NCI-H2107 (cell line): ENCODE measurements at regions not wholly inside any gene's neighbourhood (a gene's known extent, or its start where the extent isn't known, plus 50 kb on each side); places are given as distances from the start of the nearest gene placed in this dataset.

Source experiments
- DNase-seq: peaks from one replicate; lab custom pipeline; 2025; lab: John Stamatoyannopoulos, UW

- no peak for DNase-seq
Measured at GRCh38 chr5:69030358-69031062, 63.3 kb upstream of the SLC30A5 start.

GRCh38 chr5:69032009-69032408, 61.8 kb upstream of the SLC30A5 start:
- DNase-seq = no peak

- no peak for DNase-seq
Measured at GRCh38 chr5:69033690-69034089, 60.1 kb upstream of the SLC30A5 start.

- DNase-seq = no peak
Measured at GRCh38 chr5:69034898-69035297, 58.9 kb upstream of the SLC30A5 start.

- DNase-seq = no peak
Measured at GRCh38 chr5:69035665-69036064, 58.1 kb upstream of the SLC30A5 start.

- DNase-seq = no peak
Measured at GRCh38 chr5:69038539-69038938, 55.3 kb upstream of the SLC30A5 start.

GRCh38 chr5:69039829-69040228, 54.0 kb upstream of the SLC30A5 start:
- DNase-seq = no peak

- DNase-seq = no peak
Measured at GRCh38 chr5:69042500-69042899, 51.3 kb upstream of the SLC30A5 start.

GRCh38 chr5:69042915-69043654, 50.7 kb upstream of the SLC30A5 start:
- DNase-seq = peak; percentile 56

- DNase-seq = no peak
Measured at GRCh38 chr5:69043655-69043996, 50.2 kb upstream of the SLC30A5 start.
